PC-9 (cell line): ENCODE measurements at regions not wholly inside any gene's neighbourhood (a gene's known extent, or its start where the extent isn't known, plus 50 kb on each side); places are given as distances from the start of the nearest gene placed in this dataset.
A peak's percentile ranks its signal among the peaks of the same experiment; 100 is the strongest.
"Not testable (repeated sequence)": the region's sequence is repeated elsewhere in the genome, so short reads cannot be mapped to it uniquely, and the experiment has no call there.

Experiments
- BruUV-seq: library from RNA; stranded (reverse); fragments of 400-500 nt; replicated peaks from 2 replicates; lab custom pipeline; 2021; lab: Mats Ljungman, UMichigan
- CTCF ChIA-PET: fragments of 300-600 bp; sonication (Branson Sonifier 250); formaldehyde crosslinking; loops from one replicate; lab custom pipeline; 2022; ENCODE audit warnings: antibody characterized with exemption; lab: Charles Lee
- POLR2A ChIA-PET: fragments of 300-600 bp; sonication (Branson Sonifier 250); formaldehyde crosslinking; loops from one replicate; lab custom pipeline; 2022; ENCODE audit warnings: antibody characterized with exemption; ENCODE audit not compliant: unreplicated experiment; lab: Charles Lee
- DNase-seq, 2 experiments: peaks; one replicate each; pipeline versions ENCODE4 v3.0.0 to v3.0.0-alpha.2; 2015 to 2022; ENCODE audit warnings: mixed read lengths in 1 of 2
- H2AFZ ChIP-seq: fragments of 200-600 bp; sonication (generic); 2 replicates; pipeline ENCODE4 v1.8.1; 2017; ENCODE audit warnings: antibody characterized with exemption
- H3F3A ChIP-seq: fragments of 200-600 bp; sonication (generic); 2 replicates; pipeline ENCODE4 v1.8.1; 2017; ENCODE audit warnings: antibody characterized with exemption, mild to moderate bottlenecking, low read depth; ENCODE audit not compliant: insufficient read depth
- H3K27ac ChIP-seq: fragments of 200-600 bp; sonication (generic); 2 replicates; pipeline ENCODE4 v1.6.1; 2016; ENCODE audit warnings: mixed run types
- H3K27me3 ChIP-seq: fragments of 200-600 bp; sonication (generic); 2 replicates; pipeline ENCODE4 v1.6.1; 2016; ENCODE audit warnings: low read depth, mixed run types; ENCODE audit not compliant: insufficient read depth
- H3K36me3 ChIP-seq: fragments of 200-600 bp; sonication (generic); 2 replicates; pipeline ENCODE4 v1.6.1; 2016; ENCODE audit warnings: low read depth, mixed run types
- H3K4me1 ChIP-seq: fragments of 200-600 bp; sonication (generic); replicated peaks from 2 replicates; pipeline ENCODE4 v1.6.1; 2016; ENCODE audit warnings: mixed run types; ENCODE audit not compliant: insufficient read depth
- H3K4me2 ChIP-seq: fragments of 200-600 bp; sonication (generic); 2 replicates; pipeline ENCODE4 v1.6.1; 2017; ENCODE audit warnings: mixed run types
- H3K4me3 ChIP-seq: fragments of 200-600 bp; sonication (generic); 2 replicates; pipeline ENCODE4 v1.6.1; 2016; ENCODE audit warnings: mixed run types
- H3K79me2 ChIP-seq: fragments of 200-600 bp; sonication (generic); 2 replicates; pipeline ENCODE4 v1.6.1; 2017; ENCODE audit warnings: low read depth, mixed run types
- H3K9me2 ChIP-seq: fragments of 200-600 bp; sonication (generic); 2 replicates; pipeline ENCODE4 v1.8.1; 2017; ENCODE audit warnings: mild to moderate bottlenecking; ENCODE audit not compliant: insufficient read depth
- H3K9me3 ChIP-seq: fragments of 200-600 bp; sonication (generic); 2 replicates; pipeline ENCODE4 v1.8.1; 2016; ENCODE audit warnings: low read depth; ENCODE audit not compliant: insufficient read depth
- H4K20me1 ChIP-seq: fragments of 200-600 bp; sonication (generic); 2 replicates; pipeline ENCODE4 v1.8.1; 2017; ENCODE audit not compliant: insufficient read depth
- EZH2 ChIP-seq: fragments of 200-600 bp; sonication (generic); IDR thresholded peaks from 2 replicates; pipeline ENCODE4 v1.8.0; 2017; ENCODE audit warnings: antibody characterized with exemption, low read depth
- intact Hi-C: fragments of 100-400 bp; cut with micrococcal nuclease; formaldehyde crosslinking; loops from one replicate; pipeline ENCODE4 v1.10.0; 2022; ENCODE audit not compliant: unreplicated experiment
- TF ChIP-seq, protein P1 (sequence below): fragments of 200-600 bp; sonication (generic); conservative IDR thresholded peaks from 2 replicates; pipeline ENCODE4 v1.6.1; 2017; ENCODE audit warnings: mixed run types, antibody characterized with exemption, mild to moderate bottlenecking, moderate library complexity

DNA sequence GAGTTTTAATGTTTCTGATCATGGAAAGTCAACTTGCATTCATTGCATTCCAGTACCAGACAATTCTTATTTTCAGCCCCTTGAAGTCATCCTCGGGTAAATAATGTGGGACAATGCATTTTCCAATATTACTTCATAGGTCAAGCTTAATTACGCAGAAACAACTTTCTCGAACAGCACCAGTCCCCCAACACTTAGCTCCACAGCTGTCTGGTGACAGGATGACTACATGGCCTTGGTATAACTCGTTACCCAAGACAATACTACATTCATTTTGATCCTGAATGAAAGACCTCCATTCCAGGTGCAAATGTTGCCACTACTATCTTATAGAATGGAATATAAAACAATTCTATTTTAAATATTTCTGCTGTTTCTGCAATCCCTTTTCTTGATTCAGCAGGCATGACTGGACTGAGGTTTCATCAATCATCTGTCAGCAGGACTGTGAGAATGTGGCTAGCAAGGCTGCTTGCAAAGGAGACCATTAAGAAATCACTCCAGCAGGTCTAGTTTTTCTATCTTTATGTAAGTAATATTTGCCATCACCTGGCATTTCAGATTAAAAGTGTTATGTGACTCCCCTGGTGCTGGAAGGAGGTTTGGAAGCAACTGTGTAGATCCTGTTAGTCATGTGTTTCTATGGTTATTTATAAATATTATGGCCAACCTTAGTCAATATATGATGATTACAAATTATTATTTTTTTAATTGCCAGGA is 147.9 kb downstream of the HAO1 start:
- H2AFZ ChIP-seq: no peak overlapping the region
- no peak overlapping the region for H3K4me3 ChIP-seq
- H3K27me3 ChIP-seq: no peaks in the 10 kb centered on the region
- no peaks in the 10 kb centered on the region for H4K20me1 ChIP-seq
- no peaks in the 10 kb centered on the region for H3K9me3 ChIP-seq
- no peaks in the 10 kb centered on the region for H3K9me2 ChIP-seq
- ChIA-PET CTCF (no interaction called here), POLR2A (no interaction called here)
- H3K36me3 ChIP-seq: no peaks in the 10 kb centered on the region
- no peaks in the 10 kb centered on the region for H3K4me1 ChIP-seq
- TF ChIP-seq, protein P1, sequence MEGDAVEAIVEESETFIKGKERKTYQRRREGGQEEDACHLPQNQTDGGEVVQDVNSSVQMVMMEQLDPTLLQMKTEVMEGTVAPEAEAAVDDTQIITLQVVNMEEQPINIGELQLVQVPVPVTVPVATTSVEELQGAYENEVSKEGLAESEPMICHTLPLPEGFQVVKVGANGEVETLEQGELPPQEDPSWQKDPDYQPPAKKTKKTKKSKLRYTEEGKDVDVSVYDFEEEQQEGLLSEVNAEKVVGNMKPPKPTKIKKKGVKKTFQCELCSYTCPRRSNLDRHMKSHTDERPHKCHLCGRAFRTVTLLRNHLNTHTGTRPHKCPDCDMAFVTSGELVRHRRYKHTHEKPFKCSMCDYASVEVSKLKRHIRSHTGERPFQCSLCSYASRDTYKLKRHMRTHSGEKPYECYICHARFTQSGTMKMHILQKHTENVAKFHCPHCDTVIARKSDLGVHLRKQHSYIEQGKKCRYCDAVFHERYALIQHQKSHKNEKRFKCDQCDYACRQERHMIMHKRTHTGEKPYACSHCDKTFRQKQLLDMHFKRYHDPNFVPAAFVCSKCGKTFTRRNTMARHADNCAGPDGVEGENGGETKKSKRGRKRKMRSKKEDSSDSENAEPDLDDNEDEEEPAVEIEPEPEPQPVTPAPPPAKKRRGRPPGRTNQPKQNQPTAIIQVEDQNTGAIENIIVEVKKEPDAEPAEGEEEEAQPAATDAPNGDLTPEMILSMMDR: no peak
- no peak for TF ChIP-seq EZH2
- no peaks in the 10 kb centered on the region for H3F3A ChIP-seq
- intact Hi-C loops: no loop called here
- no peak overlapping the region for H3K27ac ChIP-seq
- no peak overlapping the region for H3K4me2 ChIP-seq
- peak in 1 of 2 experiments; percentile 60 for DNase-seq
- no TSS peak for BruUV-seq
- no peaks in the 10 kb centered on the region for H3K79me2 ChIP-seq

DNA sequence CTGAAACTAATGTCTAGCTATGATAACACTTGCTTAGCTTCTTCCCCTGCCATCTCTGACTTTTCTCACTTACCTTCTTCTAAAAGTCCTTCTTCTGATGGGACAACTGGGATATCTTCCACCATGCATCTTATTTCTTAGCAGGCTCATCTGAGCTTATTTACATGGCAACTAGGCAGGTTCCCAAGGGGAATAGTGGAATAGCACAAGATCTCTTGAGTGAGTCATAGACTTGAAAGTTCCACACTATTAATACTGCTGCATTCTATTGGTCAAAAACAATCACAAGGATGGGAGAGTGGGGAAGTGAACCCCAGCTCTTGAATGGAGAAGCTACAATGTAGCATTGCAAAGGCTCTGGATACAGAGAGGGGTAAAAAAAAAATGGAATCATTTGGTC is 142.1 kb downstream of the HAO1 start:
- CTCF ChIA-PET: no interaction called here
- no peak overlapping the region for H3K27ac ChIP-seq

DNA sequence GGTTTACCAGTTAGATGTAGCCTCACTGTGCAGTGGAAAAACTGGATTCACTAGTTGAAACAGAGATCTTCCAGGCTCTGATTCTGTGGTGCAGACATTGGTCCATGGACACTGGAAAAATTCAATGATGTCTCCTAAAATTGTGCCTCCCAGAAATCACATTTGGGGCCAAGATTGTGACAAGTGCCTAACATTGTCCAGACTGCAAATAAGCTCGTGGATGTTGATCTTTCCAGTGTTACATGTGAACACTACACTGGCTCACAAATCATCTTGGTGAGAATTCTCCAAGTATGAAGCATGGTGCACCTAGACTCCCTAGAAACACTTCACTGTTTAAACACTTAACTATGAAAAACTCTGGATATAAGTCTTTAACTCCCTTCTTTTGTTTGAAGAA is 140.4 kb downstream of the HAO1 start:
- intact Hi-C loops: no loop called here
- TF ChIP-seq EZH2: no peak
- TF ChIP-seq, protein P1: no peak
- CTCF ChIA-PET: no interaction called here

More for the DNA sequence above, 142.1 kb downstream of the HAO1 start:
- intact Hi-C loops: no loop called here
- DNase-seq: no peak
- TF ChIP-seq EZH2: no peak
- TF ChIP-seq, protein P1: no peak
- Histone ChIP-seq H3K9me3 (no peaks in the 10 kb centered on the region), H2AFZ (no peak overlapping the region), H3K9me2 (no peaks in the 10 kb centered on the region; the same call in 1 of the 2 replicates), H3K4me2 (no peak overlapping the region), H3K27me3 (no peaks in the 10 kb centered on the region), H3F3A (no peaks in the 10 kb centered on the region), H3K36me3 (no peaks in the 10 kb centered on the region), H3K4me3 (no peak overlapping the region), H3K79me2 (no peaks in the 10 kb centered on the region), H4K20me1 (no peaks in the 10 kb centered on the region), H3K4me1 (no peaks in the 10 kb centered on the region)
- BruUV-seq: no TSS peak
- POLR2A ChIA-PET: no interaction called here

DNA sequence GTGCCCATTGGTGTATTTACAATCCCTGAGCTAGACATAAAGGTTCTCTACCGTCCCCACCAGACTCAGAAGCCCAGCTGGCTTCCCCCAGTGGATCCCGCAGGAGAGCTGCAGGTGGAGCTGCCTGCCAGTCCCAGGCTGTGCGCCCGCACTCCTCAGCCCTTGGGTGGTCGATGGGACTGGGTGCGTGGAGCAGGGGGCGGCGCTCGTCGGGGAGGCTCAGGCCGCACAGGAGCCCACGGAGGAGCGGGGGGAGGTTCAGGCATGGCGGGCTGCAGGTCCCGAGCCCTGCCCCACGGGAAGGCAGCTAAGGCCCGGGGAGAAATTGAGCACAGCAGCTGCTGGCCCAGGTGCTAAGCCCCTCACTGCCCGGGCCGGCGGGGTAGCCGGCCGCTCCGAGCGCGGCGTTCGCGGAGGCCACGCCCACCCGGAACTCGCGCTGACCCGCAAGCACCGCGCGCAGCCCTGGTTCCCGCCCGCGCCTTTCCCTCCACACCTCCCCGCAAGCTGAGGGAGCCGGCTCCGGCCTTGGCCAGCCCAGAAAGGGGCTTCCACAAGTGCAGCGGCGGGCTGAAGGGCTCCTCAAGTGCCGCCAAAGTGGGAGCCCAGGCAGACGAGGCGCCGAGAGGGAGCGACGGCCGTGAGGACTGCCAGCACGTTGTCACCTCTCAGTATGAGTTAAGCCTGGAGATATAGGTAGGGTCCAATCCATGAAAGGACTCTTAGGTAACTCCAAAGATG is 136.7 kb downstream of the HAO1 start:
- H3K9me2 ChIP-seq, H3K4me1 ChIP-seq, H3K79me2 ChIP-seq, CTCF ChIA-PET, H3K4me2 ChIP-seq, intact Hi-C loops, H2AFZ ChIP-seq, H3K4me3 ChIP-seq, H3K27ac ChIP-seq, BruUV-seq, H4K20me1 ChIP-seq, H3F3A ChIP-seq, POLR2A ChIA-PET, DNase-seq, H3K27me3 ChIP-seq, H3K36me3 ChIP-seq, H3K9me3 ChIP-seq: not testable (repeated sequence)

More for the DNA sequence above, 140.4 kb downstream of the HAO1 start:
- H3F3A ChIP-seq: no peaks in the 10 kb centered on the region
- no TSS peak for BruUV-seq
- no peaks in the 10 kb centered on the region for H3K4me1 ChIP-seq
- no peaks in the 10 kb centered on the region for H4K20me1 ChIP-seq
- no peaks in the 10 kb centered on the region for H3K27me3 ChIP-seq
- H3K27ac ChIP-seq: no peak overlapping the region
- H3K79me2 ChIP-seq: no peaks in the 10 kb centered on the region
- POLR2A ChIA-PET: no interaction called here
- H2AFZ ChIP-seq: no peak overlapping the region
- no peak overlapping the region for H3K4me2 ChIP-seq
- DNase-seq: no peak
- no peak overlapping the region for H3K4me3 ChIP-seq
- no peaks in the 10 kb centered on the region; the same call in 1 of the 2 replicates for H3K9me2 ChIP-seq
- no peaks in the 10 kb centered on the region for H3K9me3 ChIP-seq
- no peaks in the 10 kb centered on the region for H3K36me3 ChIP-seq
